ENCODE measurements at regions not wholly inside any gene's neighbourhood (a gene's known extent, or its start where the extent isn't known, plus 50 kb on each side); places are given as distances from the start of the nearest gene placed in this dataset.

DNA sequence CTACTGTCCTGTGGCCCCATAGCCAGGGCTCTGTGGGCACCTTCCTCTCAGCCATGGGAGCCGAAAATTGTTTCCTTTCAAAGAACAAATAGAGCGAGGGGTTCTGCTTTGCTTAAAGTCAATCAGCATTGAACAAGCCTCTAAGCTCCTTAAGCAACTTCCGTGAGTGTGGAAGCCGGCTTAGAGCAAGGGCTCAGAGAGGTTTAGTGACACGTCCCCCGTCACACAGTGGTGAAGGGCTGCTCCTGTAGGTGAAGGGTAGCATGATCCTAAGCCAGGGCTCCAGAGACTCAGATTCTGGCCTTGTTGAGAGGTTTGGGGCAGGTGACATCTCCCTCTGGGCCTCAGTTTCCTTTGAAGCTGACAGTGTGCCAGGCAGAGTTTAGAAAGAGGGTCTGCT, 94.0 kb upstream of the WNT4 start:
- TF ChIP-seq CTCF (IDR thresholded peaks at IDR 0.05; ENCODE audit: low read depth, low read length, missing control alignments) = no peak
- DNase-seq (ENCODE audit: low read depth) = no peak
- no peak overlapping the region for H3K4me3 ChIP-seq (ENCODE audit: low read depth, low read length)

DNA sequence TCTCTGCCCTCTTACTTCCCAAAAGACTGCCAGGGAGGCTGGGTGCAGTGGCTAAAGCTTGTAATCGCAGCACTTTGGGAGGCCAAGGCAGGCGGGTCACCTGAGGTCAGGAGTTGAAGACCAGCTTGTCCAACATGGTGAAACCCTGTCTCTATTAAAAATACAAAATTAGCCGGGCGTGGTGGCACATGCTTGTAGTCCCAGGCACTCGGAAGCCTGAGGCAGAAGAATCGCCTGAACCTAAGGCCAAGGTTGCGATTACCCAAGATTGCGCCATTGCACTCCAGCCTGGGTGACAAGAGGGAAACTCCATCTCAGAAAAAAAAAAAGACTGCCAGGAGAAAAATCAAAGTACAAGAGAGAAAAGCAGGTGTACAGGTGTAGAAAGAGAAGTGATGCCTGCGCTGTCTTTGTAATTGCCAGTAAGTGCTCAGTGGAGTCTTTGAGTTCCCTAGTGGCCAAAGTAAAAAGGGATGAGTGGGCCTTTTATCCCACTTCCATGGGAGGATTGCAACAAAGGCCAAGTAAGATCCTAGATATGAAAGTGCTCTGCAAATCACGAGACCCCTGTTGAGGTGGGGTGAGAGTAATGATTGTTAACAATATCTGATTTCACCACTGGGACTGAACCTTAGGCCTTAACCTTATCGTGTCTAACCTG, 94.7 kb upstream of the WNT4 start:
- no peak for TF ChIP-seq CTCF (IDR thresholded peaks at IDR 0.05; ENCODE audit: low read depth, low read length, missing control alignments)
- no peak overlapping the region for H3K4me3 ChIP-seq (ENCODE audit: low read depth, low read length)
- no peak for DNase-seq (ENCODE audit: low read depth)

- no peak for TF ChIP-seq CTCF (IDR thresholded peaks at IDR 0.05; ENCODE audit: low read depth, low read length, missing control alignments)
- DNase-seq (ENCODE audit: low read depth) = no peak
- no peak overlapping the region for H3K4me3 ChIP-seq (ENCODE audit: low read depth, low read length)
Observed at GRCh38 chr1:22238356-22239224, 95.7 kb upstream of the WNT4 start.

- no peak for TF ChIP-seq CTCF (IDR thresholded peaks at IDR 0.05; ENCODE audit: low read depth, low read length, missing control alignments)
- DNase-seq (ENCODE audit: low read depth) = no peak
- no peak overlapping the region for H3K4me3 ChIP-seq (ENCODE audit: low read depth, low read length)
Observed at GRCh38 chr1:22239378-22239777, 96.5 kb upstream of the WNT4 start.

DNA sequence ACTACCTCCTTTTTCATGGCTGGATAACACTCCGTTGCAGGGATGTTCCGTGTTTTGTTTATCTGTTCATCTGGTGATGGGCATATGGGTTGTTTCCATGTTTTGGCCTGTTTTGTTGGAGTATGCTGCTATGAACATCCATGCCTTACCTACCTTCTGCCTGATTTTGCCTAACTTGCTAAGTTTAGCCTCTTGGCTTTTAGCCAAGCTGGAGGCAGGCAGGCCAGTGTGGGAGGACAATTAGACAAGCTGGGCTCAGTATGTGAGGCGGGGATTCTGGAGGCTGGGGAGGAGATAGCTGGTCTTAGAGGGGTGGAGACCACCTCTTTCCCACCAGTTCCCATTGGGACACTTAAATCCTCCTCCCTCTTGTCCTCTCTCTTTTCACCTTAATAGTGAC, 98.4 kb upstream of the WNT4 start:
- no peak overlapping the region for H3K4me3 ChIP-seq (ENCODE audit: low read depth, low read length)
- DNase-seq (ENCODE audit: low read depth) = no peak
- TF ChIP-seq CTCF (IDR thresholded peaks at IDR 0.05; ENCODE audit: low read depth, low read length, missing control alignments) = no peak

- DNase-seq (ENCODE audit: low read depth) = no peak
- TF ChIP-seq CTCF (IDR thresholded peaks at IDR 0.05; ENCODE audit: low read depth, low read length, missing control alignments) = no peak
- no peak overlapping the region for H3K4me3 ChIP-seq (ENCODE audit: low read depth, low read length)
Observed at GRCh38 chr1:22241811-22242210, 98.9 kb upstream of the WNT4 start.
